ENCODE measurements at regions not wholly inside any gene's neighbourhood (a gene's known extent, or its start where the extent isn't known, plus 50 kb on each side); places are given as distances from the start of the nearest gene placed in this dataset.

GRCh38 chr16:9429646-9430330, 338.3 kb downstream of the HAPSTR1 start:
- H3K27me3 Mint-ChIP-seq, result peaks cover 2% of the 10 kb centered on the region
- no peak for DNase-seq (ENCODE audit: low spot score, unreplicated experiment)
- no peaks in the 10 kb centered on the region for H3K36me3 Mint-ChIP-seq (ENCODE audit: insufficient read depth)

GRCh38 chr16:9434659-9435058, 343.2 kb downstream of the HAPSTR1 start:
- Mint-ChIP-seq H3K36me3 (ENCODE audit: insufficient read depth) (no peaks in the 10 kb centered on the region), H3K27me3 (no peaks in the 10 kb centered on the region), H3K27ac (no peak overlapping the region), H3K9me3 (ENCODE audit: low read depth) (peaks cover 5% of the 10 kb centered on the region), H3K4me1 (ENCODE audit: low read depth) (peaks cover 7% of the 10 kb centered on the region), H3K4me3 (ENCODE audit: low read depth) (no peak overlapping the region)
- TF ChIP-seq CTCF (IDR thresholded peaks at IDR 0.05; ENCODE audit: unreplicated experiment), result no peak
- DNase-seq (ENCODE audit: low spot score, unreplicated experiment), result no peak

More at GRCh38 chr16:9429646-9430330, 338.3 kb downstream of the HAPSTR1 start:
- H3K9me3 Mint-ChIP-seq (ENCODE audit: low read depth), result peaks cover 4% of the 10 kb centered on the region
- H3K27ac Mint-ChIP-seq, result no peak overlapping the region
- no peak overlapping the region for H3K4me3 Mint-ChIP-seq (ENCODE audit: low read depth)
- TF ChIP-seq CTCF (IDR thresholded peaks at IDR 0.05; ENCODE audit: unreplicated experiment), result no peak
- peaks cover 10% of the 10 kb centered on the region for H3K4me1 Mint-ChIP-seq (ENCODE audit: low read depth)

DNA sequence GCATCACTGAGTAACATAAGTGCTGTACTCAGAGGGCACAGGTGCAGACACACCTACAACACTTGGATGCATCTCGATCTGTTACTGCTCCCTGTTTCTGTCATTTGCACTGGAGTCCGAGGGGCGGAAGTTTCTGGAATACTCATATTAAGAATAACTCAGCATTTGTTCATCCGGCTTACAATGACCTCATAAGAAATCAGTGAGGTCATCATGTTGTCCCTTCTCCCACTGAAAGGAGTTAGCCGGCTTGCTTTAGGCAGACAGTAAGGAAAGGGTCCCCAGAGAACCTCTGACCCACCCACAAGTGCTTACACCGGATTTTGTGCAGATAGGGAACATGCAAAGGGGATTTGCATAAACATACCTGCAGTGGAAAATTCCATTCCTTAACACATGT, 344.7 kb downstream of the HAPSTR1 start:
- Mint-ChIP-seq H3K36me3 (ENCODE audit: insufficient read depth) (no peaks in the 10 kb centered on the region), H3K27ac (no peak overlapping the region), H3K9me3 (ENCODE audit: low read depth) (peaks cover 5% of the 10 kb centered on the region), H3K4me3 (ENCODE audit: low read depth) (no peak overlapping the region), H3K27me3 (no peaks in the 10 kb centered on the region), H3K4me1 (ENCODE audit: low read depth) (no peaks in the 10 kb centered on the region)
- no peak for TF ChIP-seq CTCF (IDR thresholded peaks at IDR 0.05; ENCODE audit: unreplicated experiment)
- no peak for DNase-seq (ENCODE audit: low spot score, unreplicated experiment)

GRCh38 chr16:9437115-9437514, 345.7 kb downstream of the HAPSTR1 start:
- no peak for DNase-seq (ENCODE audit: low spot score, unreplicated experiment)

DNA sequence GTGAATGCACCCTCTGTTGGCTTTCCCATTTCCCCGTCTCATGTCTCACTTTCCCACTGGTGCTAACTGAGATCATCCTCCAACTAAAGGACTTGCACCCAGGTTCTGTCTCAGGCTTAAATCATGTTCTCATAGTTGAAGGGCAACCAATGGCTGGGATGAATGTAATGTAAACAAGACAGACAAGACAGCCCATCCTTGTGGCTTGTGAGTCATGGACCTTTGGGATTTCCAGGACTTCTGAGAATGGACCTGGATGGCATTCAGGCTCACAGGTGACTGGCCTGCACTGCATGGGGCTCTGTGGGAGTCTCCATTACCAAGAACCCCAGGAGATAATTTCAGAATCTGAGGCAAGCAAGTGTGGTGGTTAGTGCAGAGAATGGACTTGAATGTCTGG, 347.5 kb downstream of the HAPSTR1 start:
- H3K27me3 Mint-ChIP-seq, result peaks cover 8% of the 10 kb centered on the region
- H3K4me1 Mint-ChIP-seq (ENCODE audit: low read depth), result no peaks in the 10 kb centered on the region
- no peak for TF ChIP-seq CTCF (IDR thresholded peaks at IDR 0.05; ENCODE audit: unreplicated experiment)

More at GRCh38 chr16:9437115-9437514, 345.7 kb downstream of the HAPSTR1 start:
- Mint-ChIP-seq H3K4me1 (ENCODE audit: low read depth) (no peaks in the 10 kb centered on the region), H3K36me3 (ENCODE audit: insufficient read depth) (no peaks in the 10 kb centered on the region), H3K4me3 (ENCODE audit: low read depth) (no peak overlapping the region), H3K27ac (no peak overlapping the region), H3K27me3 (peaks cover 2% of the 10 kb centered on the region), H3K9me3 (ENCODE audit: low read depth) (peaks cover 5% of the 10 kb centered on the region)
- no peak for TF ChIP-seq CTCF (IDR thresholded peaks at IDR 0.05; ENCODE audit: unreplicated experiment)

More for the DNA sequence above, 347.5 kb downstream of the HAPSTR1 start:
- Mint-ChIP-seq H3K36me3 (ENCODE audit: insufficient read depth) (no peaks in the 10 kb centered on the region), H3K4me3 (ENCODE audit: low read depth) (no peak overlapping the region), H3K9me3 (ENCODE audit: low read depth) (peaks cover 5% of the 10 kb centered on the region), H3K27ac (no peak overlapping the region)
- no peak for DNase-seq (ENCODE audit: low spot score, unreplicated experiment)
